Transverse colon (tissue), 4 donors: ENCODE measurements at regions not wholly inside any gene's neighbourhood (a gene's known extent, or its start where the extent isn't known, plus 50 kb on each side); places are given as distances from the start of the nearest gene placed in this dataset.
"Not testable (repeated sequence)": the region's sequence is repeated elsewhere in the genome, so short reads cannot be mapped to it uniquely, and the experiment has no call there.

ENCODE experiments used
- CTCF ChIP-seq, 5 experiments: fragments of 200-600 bp in 3 of 5; fragments of 450-650 bp in 2 of 5; sonication (generic) in 3 of 5; IDR thresholded peaks; 1 replicate in 2 of 5; 2 replicates in 3 of 5; pipeline ENCODE4 v1.5.1; 2016 to 2017; ENCODE audit warnings: antibody characterized with exemption in 5 of 5, inconsistent platforms in 3 of 5, mild to moderate bottlenecking in 2 of 5, moderate library complexity in 1 of 5
- POLR2A ChIP-seq: fragments of 450-650 bp; IDR thresholded peaks from one replicate; pipeline ENCODE4 v1.6.1; 2016; ENCODE audit warnings: antibody characterized with exemption, mild to moderate bottlenecking, moderate library complexity
- POLR2AphosphoS5 ChIP-seq, 3 donors: sonication (generic); formaldehyde crosslinking; IDR thresholded peaks; one replicate each; pipeline ENCODE4 v1.6.1; 2016; ENCODE audit warnings: antibody characterized with exemption in 3 of 3

GRCh38 chr9:64461885-64462284 is 823.1 kb downstream of the FOXD4L5 start:
- TF ChIP-seq CTCF (IDR thresholded peaks at IDR 0.05); POLR2AphosphoS5 (IDR thresholded peaks at IDR 0.05); POLR2A: not testable (repeated sequence)
